ENCODE measurements at regions not wholly inside any gene's neighbourhood (a gene's known extent, or its start where the extent isn't known, plus 50 kb on each side); places are given as distances from the start of the nearest gene placed in this dataset.

DNA sequence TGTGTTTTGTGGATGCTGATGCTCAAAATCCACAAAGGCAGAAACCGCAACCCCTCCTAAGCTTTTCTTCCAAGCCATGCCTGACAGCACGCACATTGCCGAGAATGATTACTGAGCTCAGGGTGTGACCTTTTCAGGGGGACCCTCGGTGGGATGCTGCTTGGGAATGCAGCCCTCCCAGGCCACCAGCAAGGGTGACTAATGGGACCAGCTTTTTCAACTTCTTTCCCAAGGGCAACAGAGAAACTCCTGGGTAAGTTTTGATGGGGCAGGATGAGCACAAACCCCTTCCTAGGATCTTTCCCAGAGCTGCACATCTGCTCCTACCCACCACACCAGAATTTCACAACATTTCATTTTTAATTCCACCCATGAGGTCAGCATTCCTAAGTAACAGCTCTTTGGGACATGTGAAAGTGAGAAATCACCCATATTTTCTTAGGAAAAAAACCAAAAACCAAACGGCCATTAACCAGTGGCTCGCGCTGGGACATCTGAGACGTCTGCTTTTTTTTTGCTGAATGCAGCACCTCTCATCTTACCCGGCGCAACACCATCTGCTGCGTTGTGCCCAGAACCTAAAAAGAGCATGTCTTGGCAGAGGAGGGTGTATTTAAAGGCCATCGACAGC is 119.0 kb downstream of the ARL4C start:
- TF ChIP-seq, protein P1, sequence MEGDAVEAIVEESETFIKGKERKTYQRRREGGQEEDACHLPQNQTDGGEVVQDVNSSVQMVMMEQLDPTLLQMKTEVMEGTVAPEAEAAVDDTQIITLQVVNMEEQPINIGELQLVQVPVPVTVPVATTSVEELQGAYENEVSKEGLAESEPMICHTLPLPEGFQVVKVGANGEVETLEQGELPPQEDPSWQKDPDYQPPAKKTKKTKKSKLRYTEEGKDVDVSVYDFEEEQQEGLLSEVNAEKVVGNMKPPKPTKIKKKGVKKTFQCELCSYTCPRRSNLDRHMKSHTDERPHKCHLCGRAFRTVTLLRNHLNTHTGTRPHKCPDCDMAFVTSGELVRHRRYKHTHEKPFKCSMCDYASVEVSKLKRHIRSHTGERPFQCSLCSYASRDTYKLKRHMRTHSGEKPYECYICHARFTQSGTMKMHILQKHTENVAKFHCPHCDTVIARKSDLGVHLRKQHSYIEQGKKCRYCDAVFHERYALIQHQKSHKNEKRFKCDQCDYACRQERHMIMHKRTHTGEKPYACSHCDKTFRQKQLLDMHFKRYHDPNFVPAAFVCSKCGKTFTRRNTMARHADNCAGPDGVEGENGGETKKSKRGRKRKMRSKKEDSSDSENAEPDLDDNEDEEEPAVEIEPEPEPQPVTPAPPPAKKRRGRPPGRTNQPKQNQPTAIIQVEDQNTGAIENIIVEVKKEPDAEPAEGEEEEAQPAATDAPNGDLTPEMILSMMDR (IDR thresholded peaks at IDR 0.05), result no peak
- no peak for TF ChIP-seq POLR2A (IDR thresholded peaks at IDR 0.05)
